ENCODE measurements at regions not wholly inside any gene's neighbourhood (a gene's known extent, or its start where the extent isn't known, plus 50 kb on each side); places are given as distances from the start of the nearest gene placed in this dataset.

DNA sequence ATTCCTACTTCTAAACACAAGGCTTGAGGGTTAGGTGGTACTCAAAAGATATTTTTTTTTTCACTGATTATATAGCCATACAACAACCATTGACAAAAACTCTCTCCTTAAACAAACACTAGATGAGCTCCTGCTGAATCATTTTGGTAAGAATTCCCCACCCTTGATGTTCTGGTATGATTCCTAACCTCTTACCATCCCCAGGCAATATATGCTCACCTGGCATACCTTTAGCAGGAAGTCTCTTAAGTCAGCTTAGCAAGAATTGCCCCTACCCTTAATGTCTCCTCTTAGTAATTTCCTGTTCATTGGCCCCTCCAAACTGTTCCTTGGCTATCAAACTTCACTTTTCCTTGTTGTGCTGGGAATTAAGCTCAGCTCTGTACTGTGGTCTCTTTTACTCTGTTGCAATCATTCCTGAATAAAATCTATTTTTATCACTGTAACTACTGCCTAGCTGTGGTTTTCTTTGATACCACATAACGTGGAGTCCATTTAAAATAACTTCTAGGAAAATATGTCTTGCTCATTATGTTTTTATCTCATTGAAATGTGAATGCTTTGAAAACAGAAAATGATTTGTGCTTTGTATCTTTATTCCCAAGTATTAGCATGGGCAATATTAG lies 712.6 kb downstream of the SLC16A7 start:
- DNase-seq = no peak
- Mint-ChIP-seq H3K27ac (ENCODE audit: unreplicated experiment) (no peak overlapping the region), H3K27me3 (ENCODE audit: unreplicated experiment) (no peaks in the 10 kb centered on the region), H3K4me1 (ENCODE audit: low read depth, unreplicated experiment) (peaks cover 8% of the 10 kb centered on the region), H3K4me3 (ENCODE audit: low read depth, unreplicated experiment) (no peak overlapping the region), H3K9me3 (ENCODE audit: low read depth, unreplicated experiment) (no peaks in the 10 kb centered on the region), H3K36me3 (ENCODE audit: insufficient read depth, unreplicated experiment) (no peaks in the 10 kb centered on the region)
- intact Hi-C loops (cut with micrococcal nuclease; ENCODE audit: unreplicated experiment) = no loop called here
- TF ChIP-seq, protein P1, sequence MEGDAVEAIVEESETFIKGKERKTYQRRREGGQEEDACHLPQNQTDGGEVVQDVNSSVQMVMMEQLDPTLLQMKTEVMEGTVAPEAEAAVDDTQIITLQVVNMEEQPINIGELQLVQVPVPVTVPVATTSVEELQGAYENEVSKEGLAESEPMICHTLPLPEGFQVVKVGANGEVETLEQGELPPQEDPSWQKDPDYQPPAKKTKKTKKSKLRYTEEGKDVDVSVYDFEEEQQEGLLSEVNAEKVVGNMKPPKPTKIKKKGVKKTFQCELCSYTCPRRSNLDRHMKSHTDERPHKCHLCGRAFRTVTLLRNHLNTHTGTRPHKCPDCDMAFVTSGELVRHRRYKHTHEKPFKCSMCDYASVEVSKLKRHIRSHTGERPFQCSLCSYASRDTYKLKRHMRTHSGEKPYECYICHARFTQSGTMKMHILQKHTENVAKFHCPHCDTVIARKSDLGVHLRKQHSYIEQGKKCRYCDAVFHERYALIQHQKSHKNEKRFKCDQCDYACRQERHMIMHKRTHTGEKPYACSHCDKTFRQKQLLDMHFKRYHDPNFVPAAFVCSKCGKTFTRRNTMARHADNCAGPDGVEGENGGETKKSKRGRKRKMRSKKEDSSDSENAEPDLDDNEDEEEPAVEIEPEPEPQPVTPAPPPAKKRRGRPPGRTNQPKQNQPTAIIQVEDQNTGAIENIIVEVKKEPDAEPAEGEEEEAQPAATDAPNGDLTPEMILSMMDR (IDR thresholded peaks at IDR 0.05; ENCODE audit: unreplicated experiment) = no peak
- CTCF ChIA-PET = no interaction called here
- BruUV-seq (replicated peaks) = no TSS peak

DNA sequence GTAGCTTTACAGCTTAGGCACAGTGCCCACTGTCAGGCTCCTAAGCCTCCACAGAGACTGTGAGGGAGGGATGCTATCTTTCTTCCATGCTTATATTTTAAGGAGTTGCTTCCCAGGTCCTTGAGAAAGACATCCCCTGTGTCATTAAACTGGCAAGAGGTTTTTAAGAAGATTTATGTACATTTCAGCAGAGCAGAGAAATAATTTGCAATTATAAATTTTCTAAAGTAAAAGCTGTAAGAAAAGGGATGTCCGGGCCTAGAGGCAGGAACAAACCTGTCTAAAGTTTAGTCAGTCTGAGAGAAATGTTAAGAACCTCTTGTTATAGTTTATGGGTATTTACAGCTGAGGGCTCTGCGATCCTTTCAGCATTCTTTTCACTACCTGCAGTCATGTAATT lies 716.1 kb downstream of the SLC16A7 start:
- DNase-seq = no peak
- H3K27ac Mint-ChIP-seq (ENCODE audit: unreplicated experiment) = no peak overlapping the region
- H3K4me1 Mint-ChIP-seq (ENCODE audit: low read depth, unreplicated experiment) = peaks cover 8% of the 10 kb centered on the region
- no TSS peak for BruUV-seq (replicated peaks)
- CTCF ChIA-PET = no interaction called here
- no peaks in the 10 kb centered on the region for H3K36me3 Mint-ChIP-seq (ENCODE audit: insufficient read depth, unreplicated experiment)
- no peaks in the 10 kb centered on the region for H3K27me3 Mint-ChIP-seq (ENCODE audit: unreplicated experiment)
- H3K4me3 Mint-ChIP-seq (ENCODE audit: low read depth, unreplicated experiment) = no peak overlapping the region
- TF ChIP-seq, protein P1 (IDR thresholded peaks at IDR 0.05; ENCODE audit: unreplicated experiment) = no peak
- intact Hi-C loops (cut with micrococcal nuclease; ENCODE audit: unreplicated experiment) = no loop called here
- no peaks in the 10 kb centered on the region for H3K9me3 Mint-ChIP-seq (ENCODE audit: low read depth, unreplicated experiment)

DNA sequence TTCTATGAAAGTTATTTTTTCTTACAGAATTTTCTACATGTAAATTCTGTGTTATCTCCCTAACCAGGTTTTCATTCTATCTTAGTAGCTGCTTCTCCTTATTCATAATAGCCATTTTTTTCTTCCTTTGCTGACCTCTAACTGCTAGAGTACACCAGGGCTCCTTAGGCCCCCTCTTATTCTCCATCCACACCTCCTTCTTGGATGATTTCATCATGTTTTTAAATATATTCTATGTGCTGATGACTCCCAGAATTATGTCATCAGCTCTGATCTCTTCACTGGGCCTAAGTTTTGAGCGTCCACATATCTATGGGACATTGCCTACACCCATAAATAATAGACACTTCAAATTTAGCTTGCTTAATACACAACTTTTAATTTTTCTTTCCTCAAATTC lies 721.5 kb downstream of the SLC16A7 start:
- CTCF ChIA-PET = no interaction called here
- TF ChIP-seq, protein P1 (IDR thresholded peaks at IDR 0.05; ENCODE audit: unreplicated experiment) = no peak
- intact Hi-C loops (cut with micrococcal nuclease; ENCODE audit: unreplicated experiment) = no loop called here
- no peak overlapping the region for H3K4me3 Mint-ChIP-seq (ENCODE audit: low read depth, unreplicated experiment)
- no peaks in the 10 kb centered on the region for H3K27me3 Mint-ChIP-seq (ENCODE audit: unreplicated experiment)
- H3K36me3 Mint-ChIP-seq (ENCODE audit: insufficient read depth, unreplicated experiment) = no peaks in the 10 kb centered on the region
- no peak for DNase-seq
- no TSS peak for BruUV-seq (replicated peaks)
- H3K4me1 Mint-ChIP-seq (ENCODE audit: low read depth, unreplicated experiment) = no peaks in the 10 kb centered on the region
- H3K27ac Mint-ChIP-seq (ENCODE audit: unreplicated experiment) = no peak overlapping the region
- no peaks in the 10 kb centered on the region for H3K9me3 Mint-ChIP-seq (ENCODE audit: low read depth, unreplicated experiment)

DNA sequence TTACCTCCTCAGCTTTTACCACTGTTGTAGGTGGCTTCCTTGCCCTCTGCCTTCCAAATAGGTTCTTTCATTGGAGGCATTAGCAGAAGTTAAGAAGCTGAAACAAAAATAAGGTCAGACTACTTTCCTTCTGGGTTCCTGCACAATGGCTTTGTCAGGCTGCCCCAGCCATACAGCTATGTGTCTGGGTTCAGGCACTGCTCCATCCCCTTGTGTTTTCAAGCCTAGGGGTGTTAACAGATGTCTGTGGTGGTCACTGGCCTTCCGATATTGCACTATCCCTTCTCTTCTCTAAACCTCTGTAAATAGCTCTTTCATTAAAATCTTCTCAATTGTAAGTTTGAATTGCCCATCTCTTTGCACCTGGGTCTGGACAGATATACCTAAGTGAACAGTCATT lies 728.9 kb downstream of the SLC16A7 start:
- no TSS peak for BruUV-seq (replicated peaks)
- H3K9me3 Mint-ChIP-seq (ENCODE audit: low read depth, unreplicated experiment) = no peaks in the 10 kb centered on the region
- no peak for DNase-seq
- TF ChIP-seq, protein P1 (IDR thresholded peaks at IDR 0.05; ENCODE audit: unreplicated experiment) = no peak
- H3K27me3 Mint-ChIP-seq (ENCODE audit: unreplicated experiment) = no peaks in the 10 kb centered on the region
- CTCF ChIA-PET = no interaction called here
- H3K27ac Mint-ChIP-seq (ENCODE audit: unreplicated experiment) = no peak overlapping the region
- no peak overlapping the region for H3K4me3 Mint-ChIP-seq (ENCODE audit: low read depth, unreplicated experiment)
- intact Hi-C loops (cut with micrococcal nuclease; ENCODE audit: unreplicated experiment) = no loop called here
- no peaks in the 10 kb centered on the region for H3K36me3 Mint-ChIP-seq (ENCODE audit: insufficient read depth, unreplicated experiment)
- H3K4me1 Mint-ChIP-seq (ENCODE audit: low read depth, unreplicated experiment) = no peaks in the 10 kb centered on the region

Data from Calu3 (cell line).